Loucy (cell line): ENCODE measurements at regions not wholly inside any gene's neighbourhood (a gene's known extent, or its start where the extent isn't known, plus 50 kb on each side); places are given as distances from the start of the nearest gene placed in this dataset.

Experiments
- CTCF ChIP-seq: fragments of 200-600 bp; sonication (generic); conservative IDR thresholded peaks from 2 replicates; pipeline ENCODE4 v1.5.1; 2014; ENCODE audit warnings: mild to moderate bottlenecking, antibody characterized with exemption, low read length
- EZH2phosphoT487 ChIP-seq: fragments of 200-600 bp; IDR thresholded peaks from 2 replicates; pipeline ENCODE4 v1.6.1; 2018; ENCODE audit warnings: antibody characterized with exemption, mild to moderate bottlenecking, moderate library complexity, borderline replicate concordance

- no peak for TF ChIP-seq CTCF
- no peak for TF ChIP-seq EZH2phosphoT487
Measured at GRCh38 chr11:11034476-11034875, 176.6 kb upstream of the ZBED5 start.
